HG03342 (cell line): ENCODE measurements at regions not wholly inside any gene's neighbourhood (a gene's known extent, or its start where the extent isn't known, plus 50 kb on each side); places are given as distances from the start of the nearest gene placed in this dataset.
"Not testable (repeated sequence)": the region's sequence is repeated elsewhere in the genome, so short reads cannot be mapped to it uniquely, and the experiment has no call there.

Experiments
- ATAC-seq: cut with Tn5 transposase; IDR thresholded peaks from one replicate; pipeline ENCODE4 v1.9.1; 2021; ENCODE audit warnings: mild to moderate bottlenecking, moderate library complexity; ENCODE audit not compliant: unreplicated experiment

GRCh38 chr2:12017499-12018157 lies 271.2 kb downstream of the LPIN1 start:
- no peak for ATAC-seq

- not testable (repeated sequence) for ATAC-seq
These were observed 272.3 kb downstream of the LPIN1 start for GRCh38 chr2:12018726-12019125.

GRCh38 chr2:12020833-12021469 lies 274.5 kb downstream of the LPIN1 start:
- ATAC-seq = no peak

- not testable (repeated sequence) for ATAC-seq
These were observed 277.9 kb downstream of the LPIN1 start for GRCh38 chr2:12024197-12024907.

GRCh38 chr2:12027136-12027535 lies 280.7 kb downstream of the LPIN1 start:
- ATAC-seq = no peak

DNA sequence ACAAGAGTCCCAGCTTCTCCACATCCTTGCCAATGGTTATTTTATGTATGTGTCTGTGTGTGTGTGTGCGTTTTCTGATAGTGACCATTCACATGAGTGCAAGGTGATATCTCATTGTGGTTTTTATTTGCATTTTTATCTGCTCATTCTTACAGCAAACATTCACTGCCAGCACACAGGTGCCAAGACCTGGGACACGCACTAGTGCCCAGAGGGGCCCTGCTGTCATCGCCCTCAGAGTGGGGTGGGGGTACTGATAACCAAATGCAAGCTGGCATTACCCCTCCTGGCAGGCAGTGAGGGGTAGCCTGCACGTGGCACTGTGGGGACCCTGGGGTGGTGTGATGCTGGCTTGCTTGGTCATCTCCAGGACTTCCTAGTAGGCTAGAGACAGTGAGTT lies 285.4 kb downstream of the LPIN1 start:
- ATAC-seq = no peak

DNA sequence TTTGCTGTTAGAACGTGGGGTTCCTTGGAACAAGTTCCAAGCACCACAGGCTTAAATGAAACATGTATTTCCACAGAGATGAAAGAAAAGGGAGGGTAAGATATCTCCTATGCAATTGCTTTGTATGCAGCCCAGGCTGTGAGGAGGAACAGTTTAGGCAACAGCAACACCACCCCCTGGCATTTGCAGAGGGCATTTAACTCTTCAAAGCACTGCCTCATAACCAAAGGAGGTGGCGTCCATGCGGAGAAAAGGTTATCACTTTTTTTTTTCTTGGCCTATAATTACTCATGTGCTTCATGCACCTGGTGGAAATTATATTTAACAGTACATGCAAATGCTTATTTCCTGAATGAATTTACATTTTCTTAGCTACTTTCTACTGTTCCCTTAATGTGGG lies 286.0 kb downstream of the LPIN1 start:
- peak; percentile 81 for ATAC-seq

DNA sequence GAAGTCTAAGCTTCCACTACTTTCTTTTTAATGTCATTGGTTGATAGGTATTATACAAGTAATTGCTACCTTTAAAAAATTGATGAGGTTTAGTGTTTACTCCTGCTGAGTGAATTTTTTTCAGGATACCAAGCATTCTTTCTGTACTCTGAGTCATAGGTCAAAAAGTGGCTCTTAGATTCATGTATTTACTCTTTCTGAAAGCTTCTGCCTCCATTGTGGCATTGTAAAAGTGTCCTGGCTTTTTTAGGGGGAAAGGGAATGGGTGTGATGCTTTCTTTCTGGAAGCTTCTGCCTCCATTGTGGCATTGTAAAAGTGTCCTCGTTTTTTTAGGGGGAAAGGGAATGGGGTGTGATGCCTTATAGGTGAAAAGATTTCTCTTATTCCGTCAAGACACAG lies 286.5 kb downstream of the LPIN1 start:
- ATAC-seq = no peak

- ATAC-seq = no peak
These were observed 287.1 kb downstream of the LPIN1 start for GRCh38 chr2:12033494-12033893.

GRCh38 chr2:12034382-12034781 lies 287.9 kb downstream of the LPIN1 start:
- no peak for ATAC-seq

- no peak for ATAC-seq
These were observed 288.7 kb downstream of the LPIN1 start for GRCh38 chr2:12035029-12035720.

DNA sequence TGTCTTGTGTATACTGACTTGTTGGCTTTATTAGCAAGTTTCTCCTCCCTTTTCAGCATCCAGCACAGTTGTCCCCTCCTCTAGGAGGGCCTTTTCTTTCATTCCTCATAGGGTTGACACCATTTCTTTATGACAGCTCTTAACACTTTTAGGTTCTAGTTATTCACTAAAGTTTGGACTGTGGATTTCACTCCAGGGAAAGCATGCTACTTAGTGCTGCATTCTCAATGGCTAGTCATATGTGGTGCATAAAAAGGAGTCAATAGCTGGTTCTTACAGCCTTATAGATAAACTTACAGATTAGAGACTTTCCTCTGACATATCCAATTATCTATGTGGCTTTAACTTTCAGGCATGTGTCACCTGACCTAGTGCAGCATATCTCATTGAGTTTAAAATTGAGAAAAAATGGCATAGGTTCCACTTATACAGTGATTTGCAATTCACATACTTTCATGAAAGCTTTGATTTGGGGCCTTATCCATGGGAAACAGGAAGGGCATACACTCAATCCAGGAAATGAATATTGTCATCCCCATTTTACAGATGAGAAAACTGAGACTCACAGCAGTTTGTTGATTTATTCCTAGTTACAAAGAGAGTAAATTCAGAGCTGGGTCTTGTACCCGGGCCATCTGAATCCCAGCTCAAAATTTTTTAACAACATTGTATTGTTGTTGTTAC lies 289.7 kb downstream of the LPIN1 start:
- no peak for ATAC-seq

DNA sequence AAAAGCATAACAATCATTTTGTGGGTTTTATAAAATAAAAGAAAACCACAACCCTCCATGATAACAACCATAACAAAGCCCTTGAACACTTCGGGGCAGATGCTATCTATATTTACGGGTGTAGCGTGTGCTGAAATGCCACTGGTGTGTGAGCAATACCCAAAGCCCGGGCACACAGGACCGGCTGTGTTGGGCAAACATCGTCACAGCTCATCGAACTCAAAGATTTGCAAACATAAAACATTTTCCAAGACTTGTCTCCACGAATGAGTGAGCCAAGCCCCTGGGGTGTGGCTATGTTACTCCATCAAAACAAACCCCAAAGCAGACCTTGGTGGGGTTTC lies 290.2 kb downstream of the LPIN1 start:
- no peak for ATAC-seq

GRCh38 chr2:12037301-12037700 lies 290.9 kb downstream of the LPIN1 start:
- no peak for ATAC-seq

DNA sequence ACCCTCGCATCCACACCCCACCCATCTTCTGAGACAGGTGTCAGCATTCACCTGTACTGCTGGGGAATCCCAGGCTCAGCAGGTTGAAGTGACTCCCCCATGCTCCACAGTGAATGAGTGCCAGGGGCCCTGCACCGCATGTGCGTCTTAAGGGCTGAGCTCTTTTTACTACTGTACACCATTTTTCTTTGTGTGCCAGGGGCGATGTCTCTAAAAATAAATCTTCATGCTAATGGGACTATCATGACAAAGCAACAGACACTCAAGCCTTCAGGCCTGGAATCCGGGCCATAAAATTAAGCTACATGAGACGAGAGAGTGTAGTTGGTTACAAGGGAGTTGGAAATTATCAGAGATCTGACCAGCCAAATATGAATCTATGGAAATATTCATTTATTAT lies 294.8 kb downstream of the LPIN1 start:
- no peak for ATAC-seq

DNA sequence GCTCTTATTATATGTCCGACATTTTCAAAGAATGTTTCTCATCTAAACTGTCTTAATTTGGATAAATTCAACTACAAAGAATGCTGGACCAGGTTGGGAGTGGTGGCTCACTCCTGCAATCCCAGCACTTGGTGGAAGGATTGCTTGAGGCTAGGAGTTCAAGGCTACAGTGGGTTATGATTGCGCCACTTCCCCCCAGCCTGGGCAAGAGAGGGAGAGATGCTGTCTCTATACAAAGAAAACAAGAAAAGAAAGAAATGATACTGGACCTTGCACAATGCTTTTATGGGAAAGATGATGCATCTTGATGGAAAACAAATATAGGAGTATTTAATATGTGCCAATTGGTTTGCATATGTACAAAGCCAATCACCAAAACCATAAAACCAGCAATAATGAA lies 296.7 kb downstream of the LPIN1 start:
- ATAC-seq = no peak

- ATAC-seq = peak; percentile 38
These were observed 298.4 kb downstream of the LPIN1 start for GRCh38 chr2:12044857-12045256.

DNA sequence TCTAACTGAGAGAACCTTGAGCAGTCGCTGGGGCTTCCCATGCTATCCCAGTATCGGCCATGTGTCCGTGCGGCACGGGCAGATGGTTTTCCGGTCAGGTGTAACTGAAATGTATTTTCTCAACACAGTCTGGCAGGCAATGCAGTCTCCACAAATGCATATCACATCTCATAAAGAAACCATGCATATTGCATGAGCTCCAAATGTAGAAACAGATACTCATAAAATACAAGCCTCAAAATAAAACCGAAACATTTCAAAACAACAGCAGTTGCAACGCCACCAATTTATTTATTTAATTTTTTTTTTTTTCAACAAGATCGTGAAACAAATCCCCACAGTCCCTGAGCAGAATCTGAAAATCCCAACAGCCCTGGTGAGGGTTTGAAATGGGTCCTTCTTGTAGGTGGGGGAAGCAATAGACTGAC lies 299.4 kb downstream of the LPIN1 start:
- peak; percentile 52 for ATAC-seq

DNA sequence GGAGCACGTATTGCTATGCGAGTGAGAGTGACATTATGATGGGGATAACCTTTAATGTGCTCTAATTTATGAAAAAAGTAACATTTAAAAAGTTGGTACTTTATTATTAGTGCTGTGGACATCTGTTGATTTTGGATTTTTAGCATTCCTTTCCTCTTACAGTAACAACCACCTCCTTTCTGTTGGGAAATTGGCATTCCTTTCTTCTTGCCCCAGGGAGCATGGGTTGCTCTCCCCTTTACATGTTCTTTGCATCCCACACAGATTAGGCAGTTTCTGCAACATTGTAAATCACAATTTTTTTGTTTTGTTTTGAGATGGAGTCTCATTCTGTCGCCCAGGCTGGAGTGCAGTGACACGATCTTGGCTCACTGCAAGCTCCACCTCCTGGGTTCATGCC lies 300.2 kb downstream of the LPIN1 start:
- no peak for ATAC-seq

DNA sequence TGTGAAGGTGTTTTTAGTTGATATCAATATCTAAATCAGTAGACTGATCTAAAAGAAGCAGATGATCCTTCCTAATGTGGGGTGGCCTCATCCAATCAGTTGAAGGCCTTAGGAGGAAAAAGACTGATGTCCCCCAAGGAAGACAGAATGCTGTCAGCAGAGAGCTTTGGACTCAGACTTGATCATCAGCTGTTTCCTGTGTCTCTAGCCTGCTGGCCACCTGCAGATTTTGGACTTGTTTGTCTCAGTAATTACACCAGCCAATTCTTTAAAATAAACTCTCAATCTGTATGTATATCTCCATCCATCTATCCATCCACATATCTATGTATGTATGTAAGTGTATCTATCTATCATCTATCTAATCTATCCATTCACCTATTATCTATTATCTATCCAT lies 301.3 kb downstream of the LPIN1 start:
- ATAC-seq = no peak

- no peak for ATAC-seq
These were observed 302.1 kb downstream of the LPIN1 start for GRCh38 chr2:12048550-12048949.
